Kidney (tissue), 13 donors: ENCODE measurements at regions not wholly inside any gene's neighbourhood (a gene's known extent, or its start where the extent isn't known, plus 50 kb on each side); places are given as distances from the start of the nearest gene placed in this dataset.

ENCODE experiments used
- DNase-seq, 5 donors: peaks; one replicate each; pipeline ENCODE4 v3.0.0-alpha.2; 2013 to 2020
- FAIRE-seq: peaks from 2 replicates; lab custom pipeline; 2012; peaks lifted over from hg19 to GRCh38; lab: Jason Lieb, UNC
- H3K27ac ChIP-seq, 2 donors: one replicate each; pipeline ENCODE4 v1.7.0; 2013; ENCODE audit warnings: low read depth in 2 of 2, low read length in 2 of 2, inconsistent platforms in 1 of 2
- H3K27me3 ChIP-seq: one replicate; pipeline ENCODE4 v1.7.1; 2013; ENCODE audit warnings: low read length, inconsistent platforms; ENCODE audit not compliant: control insufficient read depth, insufficient read depth
- H3K36me3 ChIP-seq, 3 donors: one replicate each; pipeline versions ENCODE4 v1.7.0 to v1.7.1; 2013; ENCODE audit warnings: low read length in 3 of 3, control low read depth in 1 of 3, inconsistent platforms in 1 of 3; ENCODE audit not compliant: insufficient read depth in 3 of 3, control insufficient read depth in 2 of 3
- H3K4me1 ChIP-seq, 3 donors: one replicate each; pipeline versions ENCODE4 v1.7.0 to v1.7.1; 2013; ENCODE audit warnings: low read length in 3 of 3, inconsistent platforms in 1 of 3, low read depth in 1 of 3; ENCODE audit not compliant: control insufficient read depth in 2 of 3, insufficient read depth in 2 of 3
- H3K4me3 ChIP-seq, 3 donors: one replicate each; pipeline versions ENCODE4 v1.7.0 to v1.8.1; 2013; ENCODE audit warnings: low read length in 3 of 3, control low read depth in 1 of 3, inconsistent platforms in 1 of 3
- H3K9ac ChIP-seq, 3 donors: one replicate each; pipeline versions ENCODE4 v1.7.0 to v1.7.1; 2013; ENCODE audit warnings: low read length in 3 of 3, control low read depth in 1 of 3, inconsistent platforms in 1 of 3
- H3K9me3 ChIP-seq, 3 donors: one replicate each; pipeline versions ENCODE4 v1.7.0 to v1.7.1; 2013; ENCODE audit warnings: low read length in 3 of 3, control low read depth in 1 of 3, inconsistent platforms in 1 of 3; ENCODE audit not compliant: control insufficient read depth in 2 of 3, insufficient read depth in 1 of 3
- CTCF ChIP-seq: IDR thresholded peaks from 3 replicates; pipeline ENCODE4 v1.5.1; 2012; ENCODE audit warnings: mild to moderate bottlenecking, moderate library complexity, borderline replicate concordance; ENCODE audit not compliant: insufficient read depth; ENCODE audit errors: extremely low read depth
- intact Hi-C: fragments of 100-400 bp; cut with DNase I; formaldehyde crosslinking; loops from one replicate; pipeline ENCODE4 v1.11.1; 2022
- donor health status: control.
- donor health status: control.
- donor health status: control.
- donor health status: control.
- donor health status: control.
- donor health status: DM: yes; HTN: yes; CAD: no.
- donor health status: Normal renal cell carcinoma (clear cell type).

GRCh38 chr17:22514315-22514714, 822.0 kb downstream of the KCNJ18 start:
- DNase-seq (no peak), FAIRE-seq (no peak)
- H3K36me3 ChIP-seq: no peaks in the 10 kb centered on the region
- no peaks in the 10 kb centered on the region for H3K9me3 ChIP-seq
- intact Hi-C loops: no loop called here
- H3K27ac ChIP-seq: no peak overlapping the region
- H3K4me3 ChIP-seq: no peak overlapping the region
- no peaks in the 10 kb centered on the region for H3K4me1 ChIP-seq
- H3K9ac ChIP-seq: no peak overlapping the region
- no peak for TF ChIP-seq CTCF
- H3K27me3 ChIP-seq: no peaks in the 10 kb centered on the region

GRCh38 chr17:22514767-22515320, 822.5 kb downstream of the KCNJ18 start:
- FAIRE-seq (no peak), DNase-seq (no peak)
- Histone ChIP-seq H3K36me3 (no peaks in the 10 kb centered on the region), H3K9ac (no peak overlapping the region), H3K4me1 (no peaks in the 10 kb centered on the region), H3K27ac (no peak overlapping the region), H3K4me3 (no peak overlapping the region), H3K9me3 (no peaks in the 10 kb centered on the region), H3K27me3 (no peaks in the 10 kb centered on the region)
- TF ChIP-seq CTCF: no peak
- intact Hi-C loops: no loop called here

GRCh38 chr17:22515599-22515998, 823.3 kb downstream of the KCNJ18 start:
- no peak for TF ChIP-seq CTCF
- Histone ChIP-seq H3K27ac (no peak overlapping the region), H3K4me1 (no peaks in the 10 kb centered on the region), H3K9ac (no peak overlapping the region), H3K9me3 (no peaks in the 10 kb centered on the region), H3K36me3 (no peaks in the 10 kb centered on the region), H3K4me3 (no peak overlapping the region), H3K27me3 (no peaks in the 10 kb centered on the region)
- DNase-seq: no peak
- no peak for FAIRE-seq
- intact Hi-C loops: no loop called here
